ENCODE measurements at regions not wholly inside any gene's neighbourhood (a gene's known extent, or its start where the extent isn't known, plus 50 kb on each side); places are given as distances from the start of the nearest gene placed in this dataset.

DNA sequence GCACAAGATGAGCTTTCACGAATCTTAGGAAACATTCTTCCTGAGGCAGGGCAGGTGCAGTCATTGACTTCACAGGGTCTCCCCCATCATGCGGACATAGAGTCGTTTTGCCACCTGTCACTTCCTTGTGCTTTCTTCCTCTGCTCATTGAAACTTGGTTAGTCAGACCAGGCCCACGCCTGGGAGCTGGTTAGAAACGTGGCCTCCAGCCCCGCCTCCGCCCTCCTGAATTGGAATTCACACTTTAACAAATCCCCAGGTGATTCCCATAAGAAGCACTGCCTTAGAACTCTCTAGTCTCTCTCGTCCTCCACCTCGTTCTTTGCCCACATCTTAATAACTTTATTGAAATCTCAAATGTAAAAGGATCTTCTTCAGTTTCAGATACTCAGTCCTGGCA lies 265.5 kb upstream of the FZD8 start:
- Histone ChIP-seq H3K9me1 (ENCODE audit: insufficient read depth, low read length) (peaks cover 5% of the 10 kb centered on the region), H3K18ac (ENCODE audit: low read depth, low read length) (peak overlapping the region; percentile 63; the same call in 1 of the 2 replicates), H3K4me3 (ENCODE audit: insufficient read depth, low read depth, low read length) (no peak overlapping the region), H2AK5ac (ENCODE audit: low read depth, low read length) (peak overlapping the region; percentile 17; the same call in 1 of the 2 replicates), H3K56ac (ENCODE audit: extremely low read depth, insufficient read depth, low read length) (no peak overlapping the region), H3K36me3 (ENCODE audit: control insufficient read depth, insufficient read depth, low read length) (no peaks in the 10 kb centered on the region), H2AFZ (replicated peaks; ENCODE audit: low read length, poor library complexity) (no peak overlapping the region), H3K14ac (replicated peaks; ENCODE audit: low read depth, low read length) (peak overlapping the region; percentile 54; the same call in 1 of the 2 replicates), H3K4me1 (ENCODE audit: control insufficient read depth, insufficient read depth, low read length) (peaks cover 11% of the 10 kb centered on the region), H3K4ac (ENCODE audit: low read depth, low read length) (peak overlapping the region; percentile 60), H3K4me2 (ENCODE audit: low read depth, low read length) (no peak overlapping the region), H2BK15ac (ENCODE audit: low read depth, low read length) (peak overlapping the region; percentile 82), H3K23ac (ENCODE audit: low read depth, low read length) (no peak overlapping the region), H4K20me1 (ENCODE audit: insufficient read depth, low read length) (no peaks in the 10 kb centered on the region), H3K27me3 (ENCODE audit: control insufficient read depth, insufficient read depth, low read length) (no peaks in the 10 kb centered on the region), H4K8ac (ENCODE audit: low read depth in 2 of 2, low read length in 2 of 2) (peak overlapping the region; percentile 39 to 57; a peak in 2 of 4 replicates), H3K9ac (ENCODE audit: low read depth, low read length) (no peak overlapping the region), H2AK9ac (replicated peaks; ENCODE audit: low read depth, low read length, poor library complexity) (no peak overlapping the region), H4K91ac (ENCODE audit: insufficient read depth, low read depth, low read length) (peak overlapping the region; percentile 52; the same call in 1 of the 2 replicates), H3K79me1 (ENCODE audit: low read depth in 1 of 2, low read length in 2 of 2) (no peaks in the 10 kb centered on the region), H3K27ac (ENCODE audit: insufficient read depth, low read length) (no peak overlapping the region), H3K9me3 (ENCODE audit: control insufficient read depth, insufficient read depth, low read length) (no peaks in the 10 kb centered on the region), H2BK20ac (ENCODE audit: low read depth, low read length) (peak overlapping the region; percentile 78; the same call in 1 of the 2 replicates), H2BK120ac (ENCODE audit: low read depth, low read length) (peak overlapping the region; percentile 32; the same call in 1 of the 2 replicates), H2BK5ac (ENCODE audit: low read depth, low read length, poor library complexity, severe bottlenecking) (peak overlapping the region; percentile 65), H4K5ac (ENCODE audit: low read depth, low read length) (peak overlapping the region; percentile 47; the same call in 1 of the 2 replicates)
- no peak for DNase-seq
- in situ Hi-C loops (cut with MboI; ENCODE audit: low sequenced_read_pairs) (no loop called here), dilution Hi-C loops (cut with HindIII; ENCODE audit: low sequenced_read_pairs, unreplicated experiment) (no loop called here), intact Hi-C loops (cut with micrococcal nuclease) (no loop called here)
- BruUV-seq (replicated peaks), result no TSS peak
- WGBS, 2 experiments (ENCODE audit: extremely low coverage in 2 of 2, insufficient read length in 1 of 2), result 90% methylated on average over 3 of the region's 9 CpGs; no CpG with 5 or more reads in 1 of the 2 experiments
- no peak for ATAC-seq (ENCODE audit: low read depth)
- CTCF ChIA-PET, result no interaction called here
- TF ChIP-seq MAZ (IDR thresholded peaks at IDR 0.05; ENCODE audit: borderline replicate concordance, low read depth, low read length) (no peak), RCOR1 (IDR thresholded peaks at IDR 0.05; ENCODE audit: insufficient replicate concordance, low read length) (no peak), SMC3 (IDR thresholded peaks at IDR 0.05; ENCODE audit: low read depth, low read length) (no peak), NFE2L2 (IDR thresholded peaks at IDR 0.05; ENCODE audit: low read depth, low read length) (no peak), CHD1 (IDR thresholded peaks at IDR 0.05; ENCODE audit: low read depth, low read length) (no peak)
- TF ChIP-seq, protein P1, sequence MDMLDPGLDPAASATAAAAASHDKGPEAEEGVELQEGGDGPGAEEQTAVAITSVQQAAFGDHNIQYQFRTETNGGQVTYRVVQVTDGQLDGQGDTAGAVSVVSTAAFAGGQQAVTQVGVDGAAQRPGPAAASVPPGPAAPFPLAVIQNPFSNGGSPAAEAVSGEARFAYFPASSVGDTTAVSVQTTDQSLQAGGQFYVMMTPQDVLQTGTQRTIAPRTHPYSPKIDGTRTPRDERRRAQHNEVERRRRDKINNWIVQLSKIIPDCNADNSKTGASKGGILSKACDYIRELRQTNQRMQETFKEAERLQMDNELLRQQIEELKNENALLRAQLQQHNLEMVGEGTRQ (IDR thresholded peaks at IDR 0.05; ENCODE audit: low read depth, low read length), result no peak
- POLR2A ChIA-PET (ENCODE audit: unreplicated experiment), result no interaction called here

All from IMR-90 (cell line).